SK-N-MC (cell line): ENCODE measurements at regions not wholly inside any gene's neighbourhood (a gene's known extent, or its start where the extent isn't known, plus 50 kb on each side); places are given as distances from the start of the nearest gene placed in this dataset.

Source experiments
- EZH2 ChIP-seq: fragments of 200-600 bp; sonication (generic); IDR thresholded peaks from one replicate; pipeline ENCODE4 v1.6.1; 2017; ENCODE audit warnings: antibody characterized with exemption
- POLR2AphosphoS5 ChIP-seq: IDR thresholded peaks from 2 replicates; pipeline ENCODE4 v1.6.1; 2012; ENCODE audit warnings: mild to moderate bottlenecking, low read depth, low read length, borderline replicate concordance

GRCh38 chr5:92748072-92748676 is 832.8 kb downstream of the NR2F1-AS1 start:
- no peak for TF ChIP-seq EZH2
- TF ChIP-seq POLR2AphosphoS5 = no peak
